ENCODE measurements at regions not wholly inside any gene's neighbourhood (a gene's known extent, or its start where the extent isn't known, plus 50 kb on each side); places are given as distances from the start of the nearest gene placed in this dataset.

GRCh38 chr13:74633734-74634133 lies 499.5 kb upstream of the KLF12 start:
- TF ChIP-seq CTCF (IDR thresholded peaks at IDR 0.05; ENCODE audit: low read depth, low read length, poor library complexity, severe bottlenecking) (no peak), EZH2phosphoT487 (IDR thresholded peaks at IDR 0.05; ENCODE audit: borderline replicate concordance, low read length) (no peak)
